Type B pancreatic cell (in vitro differentiated cells): ENCODE measurements at regions not wholly inside any gene's neighbourhood (a gene's known extent, or its start where the extent isn't known, plus 50 kb on each side); places are given as distances from the start of the nearest gene placed in this dataset.

Experiments
- DNase-seq: peaks from one replicate; pipeline ENCODE4 v3.0.0; 2021; ENCODE audit warnings: mixed read lengths; ENCODE audit not compliant: unreplicated experiment; ENCODE audit errors: extremely low spot score
- H3K27ac Mint-ChIP-seq: 2 replicates; pipeline ENCODE4 v1.8.0; 2021; ENCODE audit warnings: mild to moderate bottlenecking, mixed read lengths
- H3K27me3 Mint-ChIP-seq: 2 replicates; pipeline ENCODE4 v1.8.0; 2021; ENCODE audit warnings: mixed read lengths
- H3K36me3 Mint-ChIP-seq: 2 replicates; pipeline ENCODE4 v1.8.0; 2021; ENCODE audit warnings: mixed read lengths
- H3K4me1 Mint-ChIP-seq: one replicate; pipeline ENCODE4 v1.8.0; 2021; ENCODE audit warnings: mixed read lengths; ENCODE audit not compliant: unreplicated experiment
- H3K4me3 Mint-ChIP-seq: 2 replicates; pipeline ENCODE4 v1.8.0; 2021; ENCODE audit warnings: mild to moderate bottlenecking, mixed read lengths
- H3K9me3 Mint-ChIP-seq: 2 replicates; pipeline ENCODE4 v1.8.0; 2021; ENCODE audit warnings: mixed read lengths
- TF ChIP-seq, protein P1 (sequence below): fragments of 200-600 bp; sonication (generic); conservative IDR thresholded peaks from 2 replicates; pipeline ENCODE4 v1.5.0; 2021; ENCODE audit warnings: antibody characterized with exemption, mild to moderate bottlenecking

DNA sequence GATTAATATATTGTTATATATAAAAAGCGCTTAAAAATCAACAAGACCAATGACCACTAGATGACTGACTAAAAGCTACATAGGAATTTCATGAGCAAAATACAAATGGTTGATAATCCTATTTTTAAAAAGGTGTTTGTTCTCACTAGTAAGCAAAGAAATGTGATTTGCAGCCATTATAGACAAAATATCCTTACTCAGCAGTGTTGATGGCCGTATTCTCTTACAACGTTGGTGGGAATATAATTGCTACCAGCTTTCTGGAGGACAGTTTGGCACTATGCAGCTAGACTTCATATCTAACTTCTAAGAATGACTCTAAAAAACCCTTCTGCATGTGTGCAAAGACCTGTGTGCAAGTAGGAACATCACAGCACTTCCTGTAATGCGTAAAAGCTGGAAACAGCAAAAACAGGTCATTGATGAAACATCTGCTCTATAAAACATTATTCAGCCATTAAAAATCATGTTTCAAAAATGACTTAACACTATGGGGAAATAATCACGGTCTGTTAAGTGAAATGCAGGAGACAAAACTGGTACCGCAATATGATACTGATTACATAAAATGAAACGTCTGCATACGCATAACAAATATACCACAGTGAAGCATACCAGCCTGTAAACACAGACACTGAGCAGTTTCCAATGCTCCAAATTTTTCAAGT is 70.1 kb upstream of the LINC01488 start:
- Mint-ChIP-seq H3K36me3 (no peaks in the 10 kb centered on the region), H3K9me3 (peaks cover 4% of the 10 kb centered on the region), H3K4me1 (peaks cover 6% of the 10 kb centered on the region), H3K27ac (no peak overlapping the region), H3K4me3 (no peak overlapping the region), H3K27me3 (no peaks in the 10 kb centered on the region)
- TF ChIP-seq, protein P1, sequence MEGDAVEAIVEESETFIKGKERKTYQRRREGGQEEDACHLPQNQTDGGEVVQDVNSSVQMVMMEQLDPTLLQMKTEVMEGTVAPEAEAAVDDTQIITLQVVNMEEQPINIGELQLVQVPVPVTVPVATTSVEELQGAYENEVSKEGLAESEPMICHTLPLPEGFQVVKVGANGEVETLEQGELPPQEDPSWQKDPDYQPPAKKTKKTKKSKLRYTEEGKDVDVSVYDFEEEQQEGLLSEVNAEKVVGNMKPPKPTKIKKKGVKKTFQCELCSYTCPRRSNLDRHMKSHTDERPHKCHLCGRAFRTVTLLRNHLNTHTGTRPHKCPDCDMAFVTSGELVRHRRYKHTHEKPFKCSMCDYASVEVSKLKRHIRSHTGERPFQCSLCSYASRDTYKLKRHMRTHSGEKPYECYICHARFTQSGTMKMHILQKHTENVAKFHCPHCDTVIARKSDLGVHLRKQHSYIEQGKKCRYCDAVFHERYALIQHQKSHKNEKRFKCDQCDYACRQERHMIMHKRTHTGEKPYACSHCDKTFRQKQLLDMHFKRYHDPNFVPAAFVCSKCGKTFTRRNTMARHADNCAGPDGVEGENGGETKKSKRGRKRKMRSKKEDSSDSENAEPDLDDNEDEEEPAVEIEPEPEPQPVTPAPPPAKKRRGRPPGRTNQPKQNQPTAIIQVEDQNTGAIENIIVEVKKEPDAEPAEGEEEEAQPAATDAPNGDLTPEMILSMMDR: no peak
- no peak for DNase-seq

DNA sequence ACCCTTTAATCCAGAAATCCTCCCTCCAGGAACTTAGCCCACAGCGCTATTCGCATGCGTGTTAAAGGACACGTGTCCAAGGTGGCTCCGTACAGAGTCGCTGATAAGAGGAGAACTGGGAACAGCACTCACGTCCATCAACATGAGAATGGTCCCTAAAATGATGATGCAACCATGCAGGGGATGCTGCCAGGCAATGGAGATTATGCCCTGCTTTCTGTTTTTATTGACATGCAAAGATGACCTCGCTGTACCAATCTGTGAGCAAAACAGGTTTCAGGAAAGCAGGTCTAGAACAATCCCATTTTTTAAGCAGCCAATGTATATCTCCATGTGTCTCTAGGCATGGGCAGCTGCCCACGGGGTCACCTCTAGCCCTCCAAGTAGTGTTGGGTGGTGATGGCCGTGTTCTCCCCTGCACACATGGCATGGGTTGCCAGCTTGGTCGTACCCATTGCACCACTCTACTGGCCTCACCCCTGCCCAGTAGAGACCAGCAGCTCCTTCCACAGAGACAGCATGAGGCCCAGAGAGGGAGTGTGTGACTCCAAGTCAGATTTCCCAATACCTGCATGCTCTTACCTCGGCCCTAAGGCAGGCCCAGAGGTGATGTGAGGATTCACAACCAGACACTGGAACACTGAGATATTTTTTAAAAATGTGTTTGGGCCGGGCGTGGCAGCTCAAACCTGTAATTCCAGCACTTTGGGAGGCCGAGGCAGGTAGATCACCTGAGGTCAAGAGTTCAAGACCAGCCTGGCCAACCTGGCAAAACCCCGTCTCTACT is 68.3 kb upstream of the LINC01488 start:
- peaks cover 14% of the 10 kb centered on the region for H3K4me1 Mint-ChIP-seq
- H3K36me3 Mint-ChIP-seq: no peaks in the 10 kb centered on the region
- H3K27ac Mint-ChIP-seq: no peak overlapping the region
- H3K4me3 Mint-ChIP-seq: no peak overlapping the region
- DNase-seq: no peak
- TF ChIP-seq, protein P1: no peak
- H3K9me3 Mint-ChIP-seq: peaks cover 4% of the 10 kb centered on the region
- no peaks in the 10 kb centered on the region for H3K27me3 Mint-ChIP-seq

DNA sequence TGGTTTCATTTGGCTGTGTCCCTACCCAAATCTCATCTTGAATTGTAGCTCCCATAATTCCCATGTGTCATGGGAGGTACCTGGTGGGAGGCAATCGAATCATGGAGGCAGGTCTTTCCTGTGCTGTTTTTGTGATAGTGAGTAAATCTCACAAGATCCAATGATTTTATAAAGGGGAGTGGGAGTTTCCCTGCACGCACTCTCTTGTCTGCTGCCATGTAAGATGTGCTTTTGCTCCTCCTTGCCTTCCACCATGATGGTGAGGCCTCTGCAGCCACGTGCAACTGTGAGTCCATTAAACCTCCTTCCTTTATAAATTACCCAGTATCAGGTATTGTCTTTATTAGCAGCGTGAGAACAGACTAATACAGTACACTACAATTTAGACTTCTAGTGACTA is 67.5 kb upstream of the LINC01488 start:
- Mint-ChIP-seq H3K4me1 (peaks cover 14% of the 10 kb centered on the region), H3K36me3 (no peaks in the 10 kb centered on the region), H3K27ac (no peak overlapping the region), H3K9me3 (peaks cover 4% of the 10 kb centered on the region), H3K27me3 (no peaks in the 10 kb centered on the region), H3K4me3 (no peak overlapping the region)
- TF ChIP-seq, protein P1: no peak
- DNase-seq: no peak

DNA sequence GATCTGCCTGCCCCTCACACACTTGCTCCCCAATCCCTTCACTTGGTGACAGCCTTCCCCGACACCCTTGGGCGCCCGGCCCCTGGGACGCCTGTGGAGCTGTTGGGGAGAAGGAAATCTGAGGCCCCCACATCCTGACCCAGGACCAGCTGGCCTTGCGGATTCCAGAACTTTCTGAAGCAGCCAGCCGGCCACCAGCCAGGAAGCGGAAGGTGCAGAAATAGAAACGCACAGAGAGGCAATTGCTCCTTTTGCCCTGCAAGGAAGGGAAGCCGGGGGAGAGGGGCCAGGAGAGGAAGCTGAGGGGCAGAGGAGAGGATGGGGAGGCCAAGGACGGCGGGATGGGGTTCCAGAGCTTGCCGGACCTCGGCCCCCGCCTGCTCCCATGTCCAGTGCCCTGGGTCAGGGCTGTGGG is 66.7 kb upstream of the LINC01488 start:
- Mint-ChIP-seq H3K27me3 (no peaks in the 10 kb centered on the region), H3K9me3 (peaks cover 4% of the 10 kb centered on the region), H3K4me1 (peaks cover 20% of the 10 kb centered on the region), H3K27ac (no peak overlapping the region), H3K36me3 (no peaks in the 10 kb centered on the region), H3K4me3 (no peak overlapping the region)
- TF ChIP-seq, protein P1: no peak
- DNase-seq: no peak

DNA sequence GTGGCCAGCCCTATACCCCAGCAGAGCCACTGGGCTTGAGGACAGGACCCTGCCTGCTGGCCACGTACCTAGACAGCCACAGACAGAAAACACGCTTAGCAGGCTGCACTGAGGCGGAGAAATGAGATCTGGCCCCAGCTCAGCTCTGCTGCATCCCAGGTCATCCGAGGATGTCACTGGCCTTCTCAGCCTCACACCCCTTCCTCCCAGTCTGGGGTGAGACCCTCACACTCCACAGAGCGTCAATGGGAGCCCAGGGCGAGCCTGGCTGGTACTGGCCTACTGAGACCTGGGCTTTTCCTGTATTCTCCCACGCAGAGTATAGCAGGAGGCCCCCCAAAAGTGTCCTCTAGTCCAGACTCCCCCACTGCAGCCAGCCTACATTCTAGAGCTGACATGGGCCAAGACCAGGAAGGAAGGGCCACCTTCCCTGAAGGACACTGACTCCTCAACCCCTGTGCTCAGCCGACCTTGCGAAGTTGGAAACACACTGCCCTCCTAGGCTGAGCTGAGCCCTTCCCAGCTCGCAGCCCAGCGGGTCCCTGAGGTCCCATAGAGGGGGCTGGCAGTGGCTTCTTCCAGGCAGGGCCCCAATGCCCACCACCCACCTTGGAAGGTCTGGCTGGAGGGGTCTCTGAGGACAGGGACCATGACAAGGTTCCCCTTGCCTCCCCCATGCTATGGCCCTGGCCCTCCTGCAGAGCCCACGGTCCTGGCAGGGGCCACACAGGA is 65.9 kb upstream of the LINC01488 start:
- Mint-ChIP-seq H3K9me3 (peaks cover 4% of the 10 kb centered on the region), H3K36me3 (no peaks in the 10 kb centered on the region), H3K4me3 (no peak overlapping the region), H3K27me3 (no peaks in the 10 kb centered on the region), H3K4me1 (peaks cover 23% of the 10 kb centered on the region), H3K27ac (no peak overlapping the region)
- TF ChIP-seq, protein P1: no peak
- no peak for DNase-seq
